Skeletal muscle cell (primary cell): ENCODE measurements at regions not wholly inside any gene's neighbourhood (a gene's known extent, or its start where the extent isn't known, plus 50 kb on each side); places are given as distances from the start of the nearest gene placed in this dataset.
"Not testable (repeated sequence)": the region's sequence is repeated elsewhere in the genome, so short reads cannot be mapped to it uniquely, and the experiment has no call there.

ENCODE experiments used
- DNase-seq: peaks from one replicate; pipeline ENCODE4 v3.0.0-alpha.2; 2010; ENCODE audit warnings: low read depth
- H3K4me3 ChIP-seq: 2 replicates; pipeline ENCODE4 v1.5.1; 2011; ENCODE audit warnings: low read depth, mild to moderate bottlenecking, control low read depth, low read length, moderate library complexity

DNA sequence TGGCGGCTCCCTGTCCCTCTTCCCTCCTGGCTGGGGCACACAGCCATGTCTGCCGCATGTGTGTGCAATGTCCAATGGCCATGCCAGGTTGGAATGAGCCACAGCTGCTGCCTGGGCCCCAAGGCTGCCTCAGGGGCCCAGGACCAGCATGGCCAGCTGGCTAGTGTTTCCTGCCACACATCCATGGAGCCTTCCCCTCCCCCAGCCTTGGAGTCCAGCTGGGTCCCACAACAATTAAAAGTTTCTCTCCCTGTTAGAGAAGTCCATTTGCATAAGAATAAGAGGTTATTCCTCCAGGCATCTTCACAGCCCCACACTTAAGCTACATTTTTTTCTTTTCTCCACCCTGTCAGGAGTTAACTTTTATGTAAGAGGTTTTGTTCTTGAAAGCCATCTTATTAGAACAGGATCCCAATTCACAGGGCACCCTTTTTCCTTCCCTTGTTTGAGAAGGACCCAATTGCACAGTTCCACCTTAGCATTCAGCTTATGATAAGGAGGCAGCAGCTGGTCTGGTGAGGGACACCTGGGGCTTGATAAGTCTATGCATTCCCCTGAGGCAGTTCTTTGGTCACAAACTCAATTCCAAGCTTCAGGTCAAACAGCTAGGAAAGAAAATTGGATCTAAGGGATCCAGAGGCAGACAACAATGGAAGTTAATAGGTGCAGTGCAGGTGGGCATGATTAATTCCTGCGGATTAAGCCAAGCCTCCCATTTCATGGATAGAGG lies 963.3 kb upstream of the GRIA3 start:
- no peak overlapping the region for H3K4me3 ChIP-seq
- no peak for DNase-seq

DNA sequence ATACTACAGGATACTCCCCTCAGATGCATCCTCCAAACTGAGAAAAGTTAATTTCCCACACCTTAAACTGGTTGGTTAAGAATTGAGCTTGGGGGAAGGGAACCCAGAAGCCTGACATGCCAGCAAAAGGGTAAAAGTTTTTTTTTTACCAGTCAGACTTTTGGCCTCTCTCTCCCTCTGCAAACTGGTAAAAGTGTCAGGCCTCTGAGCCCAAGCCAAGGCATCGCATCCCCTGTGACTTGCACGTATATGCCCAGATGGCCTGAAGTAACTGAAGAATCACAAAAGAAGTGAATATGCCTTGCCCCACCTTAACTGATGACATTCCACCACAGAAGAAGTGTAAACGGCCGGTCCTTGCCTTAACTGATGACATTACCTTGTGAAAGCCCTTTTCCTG lies 962.3 kb upstream of the GRIA3 start:
- not testable (repeated sequence) for H3K4me3 ChIP-seq, DNase-seq

DNA sequence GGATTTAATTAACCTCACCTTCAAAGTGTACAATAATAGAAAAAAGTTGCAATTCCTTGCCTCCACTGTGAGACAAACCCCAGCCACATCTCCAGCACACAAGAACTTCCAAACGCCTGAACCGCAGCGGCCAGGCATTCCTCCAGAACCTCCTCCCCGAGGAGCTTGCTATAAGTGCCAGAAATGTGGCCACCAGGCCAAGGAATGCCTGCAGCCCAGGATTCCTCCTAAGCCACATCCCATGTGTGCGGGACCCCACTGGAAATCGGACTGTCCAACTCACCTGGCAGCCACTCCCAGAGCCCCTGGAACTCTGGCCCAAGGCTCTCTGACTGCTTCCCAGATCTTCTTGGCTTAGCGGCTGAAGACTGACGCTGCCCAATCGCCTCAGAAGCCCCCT lies 959.9 kb upstream of the GRIA3 start:
- DNase-seq, H3K4me3 ChIP-seq: not testable (repeated sequence)

DNA sequence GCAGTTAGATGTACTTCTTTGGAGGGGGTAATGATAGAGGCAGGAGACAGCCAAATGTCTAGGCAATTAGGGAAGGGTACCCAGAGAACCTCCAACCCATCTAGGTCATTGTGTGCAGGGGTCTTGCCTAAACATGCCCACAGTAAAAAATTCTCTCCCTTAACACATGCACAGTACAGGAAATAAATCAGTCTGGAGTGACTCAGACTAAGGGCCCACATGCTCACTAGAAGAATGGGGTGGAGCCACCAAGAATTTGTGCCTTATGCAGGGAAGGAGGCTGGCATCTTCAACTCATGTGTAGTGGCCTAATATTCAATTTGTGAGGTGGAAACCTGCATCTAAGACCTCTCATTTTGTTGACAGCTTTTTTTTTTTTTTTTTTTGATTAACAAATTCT lies 945.3 kb upstream of the GRIA3 start:
- no peak overlapping the region for H3K4me3 ChIP-seq

DNA sequence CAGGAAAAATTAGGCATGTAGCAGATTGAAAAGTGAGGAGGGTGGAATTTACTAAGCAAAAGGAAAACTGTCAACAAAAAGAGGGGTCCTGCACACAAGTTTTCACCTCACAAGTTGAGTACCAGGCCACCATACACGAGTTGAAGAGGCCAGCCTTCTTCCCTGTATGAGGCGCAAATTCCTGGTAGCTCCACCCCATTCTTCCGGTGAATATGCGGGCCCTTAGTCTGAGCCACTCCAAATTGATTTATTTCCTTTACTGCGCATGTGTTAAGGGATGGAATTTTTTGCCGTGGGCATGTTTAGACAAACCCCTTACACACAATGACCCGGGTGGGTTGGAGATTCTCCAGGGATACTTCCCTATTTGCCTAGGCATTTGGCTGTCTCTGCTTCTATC lies 942.1 kb upstream of the GRIA3 start:
- no peak overlapping the region for H3K4me3 ChIP-seq
- no peak for DNase-seq

More for the DNA sequence above, 945.3 kb upstream of the GRIA3 start:
- DNase-seq = peak; percentile 5

DNA sequence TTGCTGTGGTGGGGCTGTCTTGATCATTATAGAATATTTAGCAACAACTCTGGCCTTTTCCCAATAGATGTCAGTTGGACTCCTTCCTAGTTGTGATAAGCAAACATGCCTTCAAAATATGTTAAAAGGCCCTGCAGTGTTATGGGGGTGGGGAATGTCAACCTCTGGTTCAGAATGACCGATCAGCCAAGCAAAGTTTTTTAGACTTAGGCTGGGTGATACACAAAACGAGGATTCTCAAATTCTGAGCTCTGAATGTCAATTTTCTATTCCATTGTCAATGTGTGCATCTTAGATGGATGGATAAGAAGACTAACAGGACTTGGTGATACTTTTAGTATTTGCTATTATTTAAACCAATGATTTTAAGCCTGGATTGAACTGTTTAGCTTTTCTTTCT lies 940.0 kb upstream of the GRIA3 start:
- H3K4me3 ChIP-seq = no peak overlapping the region
- DNase-seq = no peak

DNA sequence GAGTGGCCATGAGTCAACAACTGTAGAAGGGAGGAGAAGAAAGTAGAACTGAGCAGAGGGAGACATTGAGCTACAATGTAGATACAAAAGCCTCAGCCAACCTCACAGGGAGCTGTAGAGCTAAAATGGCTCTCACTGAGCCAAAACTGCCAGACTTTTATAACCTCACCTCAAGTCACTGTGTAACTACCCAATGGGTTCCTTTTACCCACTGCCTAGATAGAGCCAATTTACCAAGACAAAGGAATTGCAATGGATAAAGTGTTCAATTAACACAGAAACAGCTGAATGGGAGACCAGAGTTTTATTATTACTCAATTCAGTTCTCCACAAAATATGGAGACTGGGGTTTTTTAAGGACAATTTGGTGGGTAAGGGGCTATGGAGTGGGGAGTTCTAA lies 938.9 kb upstream of the GRIA3 start:
- DNase-seq = no peak
- H3K4me3 ChIP-seq = no peak overlapping the region

DNA sequence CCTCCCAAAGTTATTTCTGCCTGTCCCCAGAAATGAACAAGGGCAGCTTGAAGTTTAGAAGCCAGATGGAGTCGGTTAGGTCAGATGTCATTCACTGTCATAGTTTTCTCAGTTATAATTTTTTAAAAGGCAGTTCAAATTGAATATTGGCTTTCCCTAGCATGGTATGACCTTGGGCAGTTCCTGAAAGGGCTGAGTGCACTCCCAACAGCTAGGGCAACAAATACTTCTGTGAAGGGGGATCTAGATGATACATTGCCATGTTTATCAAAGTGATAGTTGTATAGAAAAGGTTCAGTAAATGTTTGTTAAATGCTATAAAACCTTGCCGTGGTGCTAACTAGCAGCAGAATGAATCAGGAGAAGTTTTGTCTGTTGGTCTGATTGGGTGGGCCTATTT lies 938.1 kb upstream of the GRIA3 start:
- no peak for DNase-seq

DNA sequence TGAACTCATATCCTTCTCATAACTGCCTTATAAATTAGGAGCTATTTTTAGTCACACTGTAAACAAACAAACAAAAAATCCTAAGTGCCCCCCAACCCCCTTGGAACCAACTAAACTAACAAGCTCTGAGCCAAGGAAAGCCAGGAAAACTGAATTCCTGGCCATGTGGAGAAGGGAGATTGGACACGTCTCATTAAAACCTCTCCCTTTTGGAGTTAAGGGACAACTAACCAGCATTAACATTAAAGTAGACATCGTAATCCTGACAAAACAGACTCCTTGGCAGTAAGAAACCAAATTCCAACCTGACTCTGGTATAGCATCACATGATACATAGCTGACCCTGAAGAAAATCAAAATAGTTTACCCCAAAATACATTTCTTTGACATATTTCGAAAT lies 937.1 kb upstream of the GRIA3 start:
- DNase-seq = no peak
- no peak overlapping the region for H3K4me3 ChIP-seq

More for the DNA sequence above, 938.1 kb upstream of the GRIA3 start:
- H3K4me3 ChIP-seq = no peak overlapping the region

DNA sequence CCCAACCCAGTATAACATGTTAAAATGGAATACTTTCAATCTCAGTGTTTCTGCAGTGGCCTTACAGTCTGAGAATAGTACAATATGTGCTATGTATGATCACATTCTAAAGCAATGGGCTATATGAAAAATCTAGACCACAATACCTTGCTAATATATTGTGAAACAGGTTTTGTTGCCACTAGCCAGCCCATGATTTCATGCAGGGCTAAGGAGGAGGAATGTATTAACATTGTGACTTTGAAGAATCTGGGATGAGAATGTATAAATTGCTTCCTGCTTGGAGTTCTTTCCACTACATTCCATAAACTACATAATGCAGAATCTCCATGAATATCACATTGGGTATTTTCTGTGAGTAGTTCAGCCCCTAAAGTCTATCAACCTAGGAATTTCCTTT lies 935.4 kb upstream of the GRIA3 start:
- no peak for DNase-seq
- H3K4me3 ChIP-seq = no peak overlapping the region

DNA sequence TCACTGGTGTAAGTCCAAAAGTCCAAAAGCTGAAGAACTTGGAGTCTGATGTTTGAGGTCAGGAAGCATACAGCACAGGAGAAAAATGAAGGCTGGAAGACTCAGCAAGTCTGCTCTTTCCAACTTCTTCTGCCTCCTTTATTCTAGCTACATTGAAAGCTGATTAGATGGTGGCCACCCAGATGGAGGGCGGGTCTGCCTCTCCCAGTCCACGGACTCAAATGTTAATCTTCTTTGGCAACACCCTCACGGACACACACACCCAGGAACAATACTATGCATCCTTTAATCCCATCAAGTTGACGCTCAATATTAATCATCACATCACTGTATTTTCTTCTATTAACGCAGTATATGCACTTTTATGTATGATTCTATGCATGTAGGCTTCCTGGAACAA lies 931.6 kb upstream of the GRIA3 start:
- H3K4me3 ChIP-seq = no peak overlapping the region
- no peak for DNase-seq

DNA sequence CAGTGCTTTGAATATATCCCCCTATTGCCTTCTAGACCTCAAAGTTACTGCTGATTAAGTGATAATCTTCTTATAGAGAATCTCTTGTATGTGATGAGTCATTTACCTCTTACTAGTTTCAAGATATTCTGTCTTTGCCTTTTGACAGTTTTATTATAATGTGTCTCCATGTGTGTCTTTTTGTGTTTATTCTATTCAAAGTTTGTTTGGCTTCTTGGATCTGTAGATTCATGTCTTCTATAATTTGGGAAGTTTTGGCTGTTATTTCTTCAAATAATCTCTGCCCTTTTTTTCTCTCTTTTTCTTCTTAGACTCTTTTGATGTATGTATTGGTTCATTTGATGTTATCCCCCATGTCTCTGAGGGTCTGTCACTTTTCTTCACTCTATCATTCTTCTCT lies 915.7 kb upstream of the GRIA3 start:
- no peak overlapping the region for H3K4me3 ChIP-seq
- DNase-seq = no peak

DNA sequence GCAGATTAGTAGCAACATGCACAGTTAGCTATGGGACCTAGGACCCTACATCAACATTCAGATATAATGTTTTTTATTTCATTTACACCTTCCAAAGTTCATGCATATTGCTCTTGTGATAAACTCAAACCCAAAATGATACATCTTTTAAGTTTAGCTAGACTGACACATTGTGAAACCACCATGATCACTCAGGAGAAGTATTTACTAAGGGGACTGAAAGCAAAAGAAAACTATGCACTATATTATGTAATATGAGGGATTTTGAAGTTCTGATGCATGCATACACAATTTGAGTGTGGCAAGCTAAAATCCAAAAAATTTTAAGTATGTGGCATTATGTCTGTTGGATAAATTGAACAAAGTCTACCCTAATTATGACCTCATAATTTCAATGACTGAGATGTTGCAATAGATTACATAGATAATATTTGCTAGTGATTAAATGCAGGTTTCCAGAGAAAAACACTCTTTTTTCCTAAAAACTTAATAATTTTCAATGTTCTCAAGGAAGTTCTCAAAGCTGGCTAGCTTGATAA lies 914.8 kb upstream of the GRIA3 start:
- no peak for DNase-seq
- no peak overlapping the region for H3K4me3 ChIP-seq

DNA sequence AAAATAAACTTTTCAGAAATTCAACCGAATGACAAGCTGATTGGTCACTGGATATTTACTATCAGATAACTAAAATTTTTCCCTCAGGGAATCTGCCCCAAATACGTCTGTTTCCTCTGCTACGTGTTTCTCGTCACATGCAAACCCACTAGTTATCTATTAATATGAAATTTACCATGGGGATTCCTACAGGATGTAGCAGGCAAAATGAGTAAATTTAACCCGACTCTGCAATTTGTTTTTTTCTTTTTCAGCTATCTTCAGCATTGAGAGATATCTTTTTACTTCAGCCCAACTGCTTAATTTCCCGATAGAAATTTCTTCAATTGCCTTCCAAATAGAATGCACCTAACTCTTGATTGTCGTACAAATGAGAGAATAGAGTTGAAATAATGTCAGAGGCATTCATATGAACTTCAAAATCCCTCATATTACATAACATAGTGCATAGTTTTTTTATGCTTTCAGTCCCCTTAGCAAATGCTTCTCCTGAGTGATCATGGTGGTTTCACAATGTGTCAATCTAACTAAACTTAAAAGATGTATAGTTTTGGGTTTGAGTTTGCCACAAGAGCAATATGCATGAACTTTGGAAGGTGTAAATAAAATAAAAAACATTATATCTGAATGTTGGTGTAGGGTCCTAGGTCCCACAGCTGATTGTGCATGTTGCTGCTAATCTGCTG lies 913.1 kb upstream of the GRIA3 start:
- DNase-seq = no peak
- H3K4me3 ChIP-seq = no peak overlapping the region

DNA sequence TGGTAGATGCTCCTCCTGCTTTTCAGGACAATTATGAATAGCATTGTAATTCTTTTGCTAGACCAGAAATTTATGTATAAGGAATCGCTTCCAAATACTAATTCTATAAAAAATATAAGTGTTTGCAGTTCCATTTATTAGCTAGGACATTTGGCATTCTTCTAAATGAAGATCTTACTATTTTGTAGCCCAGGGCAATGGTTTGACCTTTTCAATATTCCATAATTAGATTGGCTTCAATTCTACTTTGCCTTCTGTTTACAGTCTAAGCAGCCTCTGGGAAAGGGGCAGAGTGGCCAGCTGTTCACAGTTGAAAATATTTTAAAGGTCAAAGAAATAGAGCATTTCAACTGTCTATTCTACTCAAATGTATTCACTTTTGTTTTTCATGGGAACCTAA lies 912.1 kb upstream of the GRIA3 start:
- H3K4me3 ChIP-seq = no peak overlapping the region
- DNase-seq = no peak

DNA sequence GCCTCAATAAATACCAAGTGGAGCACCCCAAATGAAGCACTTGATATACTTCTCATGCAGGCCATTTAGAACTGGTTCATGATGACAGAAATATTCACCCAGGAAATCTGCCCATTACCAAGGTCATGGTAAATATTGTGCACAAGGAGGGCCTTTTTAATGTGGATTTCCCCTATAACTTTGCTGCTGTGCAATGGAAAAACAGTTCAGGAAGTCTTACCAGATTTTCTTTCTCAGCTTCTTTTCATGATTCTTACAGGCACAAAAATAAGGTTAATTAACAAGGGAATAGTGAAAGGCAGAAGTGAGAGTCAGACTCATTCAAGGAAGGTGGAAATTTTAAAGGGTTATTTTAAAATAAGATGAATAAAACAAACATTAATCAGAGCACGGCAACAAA lies 904.3 kb upstream of the GRIA3 start:
- no peak overlapping the region for H3K4me3 ChIP-seq
- no peak for DNase-seq

DNA sequence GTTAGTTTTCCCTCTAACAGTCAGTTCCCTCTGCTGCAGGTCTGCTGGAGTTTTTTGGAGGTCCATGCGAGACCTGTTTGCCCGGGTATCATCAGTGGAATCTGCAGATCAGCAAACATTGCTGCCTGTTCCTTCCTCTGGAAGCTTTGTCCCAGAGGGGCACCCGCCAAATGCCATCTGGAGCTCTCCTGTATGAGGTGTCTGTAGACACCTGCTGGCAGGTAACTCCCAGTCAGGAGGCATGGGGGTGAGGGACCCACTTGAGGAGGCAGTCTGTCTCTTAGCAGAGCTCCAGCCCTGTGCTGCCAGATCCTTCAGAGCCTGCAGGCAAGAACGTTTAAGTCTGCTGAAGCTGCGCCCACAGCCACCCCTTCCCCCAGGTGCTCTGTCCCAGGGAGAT lies 884.3 kb upstream of the GRIA3 start:
- not testable (repeated sequence) for H3K4me3 ChIP-seq, DNase-seq

DNA sequence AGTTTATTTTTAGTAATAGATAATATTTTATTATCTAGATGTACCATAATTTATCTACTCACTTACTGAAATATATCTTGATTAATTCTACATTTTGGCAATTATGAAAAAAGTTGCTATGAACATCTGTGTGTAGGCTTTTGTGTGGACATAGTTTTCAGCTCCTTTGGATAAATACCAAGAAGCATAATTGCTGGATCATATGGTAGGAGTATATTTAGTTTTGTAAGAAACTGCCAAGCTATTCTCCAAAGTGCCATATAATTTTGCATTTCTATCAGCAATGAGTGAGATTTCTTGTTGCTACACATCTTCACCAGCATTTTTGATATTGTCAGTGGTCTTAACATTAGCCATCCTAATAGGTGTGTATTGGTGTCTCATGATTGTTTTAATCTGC lies 882.6 kb upstream of the GRIA3 start:
- DNase-seq = no peak
- H3K4me3 ChIP-seq = no peak overlapping the region

DNA sequence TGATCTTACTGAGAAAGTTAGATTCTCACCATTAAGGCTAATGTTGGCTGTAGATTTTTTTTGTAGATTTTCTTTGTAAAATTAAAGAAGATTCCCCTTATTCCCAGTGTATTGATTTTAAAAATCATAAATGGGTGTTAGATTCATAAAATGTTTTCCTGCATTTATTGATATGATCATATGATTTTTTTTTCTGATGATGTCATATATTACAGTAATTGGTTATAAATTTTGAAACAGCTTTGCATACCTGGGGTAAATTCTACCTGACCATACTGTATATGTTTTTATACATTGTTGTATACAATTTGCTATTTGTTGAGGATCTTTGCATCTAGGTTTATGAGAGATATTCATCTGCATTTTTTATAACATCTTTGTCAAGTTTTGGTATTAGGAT lies 880.3 kb upstream of the GRIA3 start:
- no peak overlapping the region for H3K4me3 ChIP-seq
- DNase-seq = no peak

DNA sequence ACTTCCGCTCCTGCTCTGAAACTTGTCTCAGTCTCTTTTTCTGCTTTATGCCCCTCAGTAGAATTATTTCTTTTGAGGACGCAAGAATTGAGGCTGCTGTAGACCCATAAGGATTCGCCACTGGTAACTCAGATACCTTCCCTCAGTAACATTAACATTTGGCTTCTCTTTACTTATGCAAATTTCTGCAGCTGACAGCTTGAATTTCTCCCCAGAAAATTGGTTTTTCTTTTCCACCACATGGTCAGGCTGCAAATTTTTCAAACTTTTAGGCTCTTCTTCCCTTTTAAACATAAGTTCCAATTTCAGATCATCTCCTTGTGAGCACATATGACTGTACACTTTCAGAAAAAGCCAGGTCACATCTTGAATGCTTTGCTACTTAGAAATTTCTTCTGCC lies 839.3 kb upstream of the GRIA3 start:
- DNase-seq = no peak
- no peak overlapping the region for H3K4me3 ChIP-seq
